OCI-LY3 (cell line): ENCODE measurements at regions not wholly inside any gene's neighbourhood (a gene's known extent, or its start where the extent isn't known, plus 50 kb on each side); places are given as distances from the start of the nearest gene placed in this dataset.

Source experiments
- H2AFZ ChIP-seq: fragments of 200-600, 300-600 bp; shearing (Covaris generic); 2 replicates; pipeline ENCODE4 v1.6.0; 2014; ENCODE audit warnings: antibody characterized with exemption, low read depth, low read length
- H3K27ac ChIP-seq: fragments of 200-600, 300-600 bp; sonication (generic); 2 replicates; pipeline ENCODE4 v1.5.1; 2014; ENCODE audit warnings: mild to moderate bottlenecking, low read length, moderate library complexity, mixed read lengths
- H3K27me3 ChIP-seq: fragments of 200-600, 300-600 bp; sonication (generic); 2 replicates; pipeline ENCODE4 v1.6.1; 2014; ENCODE audit warnings: low read depth, low read length, mixed read lengths
- H3K36me3 ChIP-seq: fragments of 200-600, 300-600 bp; sonication (generic); replicated peaks from 2 replicates; pipeline ENCODE3; 2014; ENCODE audit warnings: low read depth, low read length, mixed read lengths
- H3K4me1 ChIP-seq: fragments of 300-600, 200-600 bp; sonication (generic); 2 replicates; pipeline ENCODE4 v1.6.1; 2014; ENCODE audit warnings: low read length, mixed read lengths
- H3K4me2 ChIP-seq: fragments of 200-600, 300-600 bp; sonication (generic); 2 replicates; pipeline ENCODE4 v1.6.1; 2014; ENCODE audit warnings: low read length, mixed read lengths
- H3K4me3 ChIP-seq: fragments of 300-600, 200-600 bp; sonication (generic); 2 replicates; pipeline ENCODE4 v1.5.1; 2014; ENCODE audit warnings: antibody characterized with exemption, mild to moderate bottlenecking, low read length, moderate library complexity
- H3K79me2 ChIP-seq: fragments of 300-600, 200-600 bp; shearing (Covaris generic); 2 replicates; pipeline ENCODE4 v1.6.1; 2014; ENCODE audit warnings: mild to moderate bottlenecking, low read length, mixed read lengths
- H3K9ac ChIP-seq: fragments of 300-600, 200-600 bp; shearing (Covaris generic); 2 replicates; pipeline ENCODE4 v1.6.0; 2014; ENCODE audit warnings: mild to moderate bottlenecking, low read length, moderate library complexity
- H3K9me3 ChIP-seq: fragments of 200-600, 300-600 bp; shearing (Covaris generic); 2 replicates; pipeline ENCODE4 v1.6.1; 2014; ENCODE audit warnings: low read length, mixed read lengths; ENCODE audit not compliant: insufficient read depth
- H4K20me1 ChIP-seq: fragments of 200-600, 300-600 bp; sonication (generic); 2 replicates; pipeline ENCODE4 v1.6.1; 2016; ENCODE audit warnings: low read length, mixed read lengths; ENCODE audit not compliant: insufficient read depth
- CTCF ChIP-seq: fragments of 200-600, 300-600 bp; sonication (generic); IDR thresholded peaks from 2 replicates; pipeline ENCODE4 v1.5.1; 2014; ENCODE audit warnings: antibody characterized with exemption, low read length, low read depth
- EZH2phosphoT487 ChIP-seq: fragments of 200-600 bp; shearing (Covaris generic); IDR thresholded peaks from 2 replicates; pipeline ENCODE4 v1.6.1; 2018; ENCODE audit warnings: antibody characterized with exemption, mixed run types, low read depth

DNA sequence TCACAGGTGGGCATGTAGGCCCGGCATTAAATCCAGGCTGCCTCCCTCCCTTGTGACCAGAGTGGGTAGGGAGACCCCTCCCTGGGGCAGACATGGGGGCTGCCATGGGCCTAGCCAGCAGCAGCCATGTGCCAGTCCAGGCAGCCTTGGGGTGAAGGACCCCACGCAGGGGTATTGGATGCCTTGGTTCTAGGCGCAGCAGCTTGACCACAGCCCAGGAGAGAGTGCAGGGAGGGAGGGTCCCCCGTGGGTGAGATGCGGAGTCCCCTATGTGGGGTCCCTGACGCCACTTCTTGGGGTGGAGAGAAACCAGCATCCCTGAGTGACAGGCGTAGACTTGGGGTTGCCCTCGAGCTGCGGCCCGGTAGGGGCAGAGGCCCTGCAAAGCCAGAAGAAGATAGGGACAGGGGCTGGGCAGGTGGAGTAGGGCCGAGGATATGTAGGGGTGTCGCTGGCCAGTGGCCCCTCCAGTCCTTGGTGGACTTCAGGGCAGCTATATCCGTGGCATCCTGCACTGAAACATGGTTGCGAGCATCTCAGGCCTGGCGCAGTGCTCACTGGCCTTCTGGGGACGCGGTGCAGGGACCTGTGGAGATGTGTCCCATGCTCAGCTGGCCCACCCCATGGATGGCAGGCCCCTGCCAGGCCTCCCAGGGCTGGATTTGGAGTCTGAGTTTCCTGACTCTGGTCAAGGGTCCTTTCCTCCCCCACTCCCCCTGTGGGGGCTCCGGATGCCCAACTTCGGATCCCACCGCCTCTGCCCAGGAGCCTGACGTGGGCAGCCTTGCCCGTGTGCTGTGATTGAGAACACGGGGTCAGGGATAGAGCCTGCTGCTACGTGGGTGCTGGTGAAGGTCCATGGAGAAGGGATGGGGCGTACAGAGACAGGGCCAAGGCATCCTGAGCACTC is 1179.8 kb downstream of the BRD1 start:
- Histone ChIP-seq H3K27me3 (no peaks in the 10 kb centered on the region), H3K27ac (no peak overlapping the region), H4K20me1 (no peaks in the 10 kb centered on the region), H3K9ac (no peak overlapping the region), H2AFZ (no peak overlapping the region), H3K4me2 (no peak overlapping the region), H3K4me3 (no peak overlapping the region), H3K36me3 (no peaks in the 10 kb centered on the region), H3K9me3 (no peaks in the 10 kb centered on the region), H3K79me2 (no peaks in the 10 kb centered on the region), H3K4me1 (no peaks in the 10 kb centered on the region)
- no peak for TF ChIP-seq EZH2phosphoT487
- TF ChIP-seq CTCF: no peak

GRCh38 chr22:48647051-48647450 is 1180.6 kb downstream of the BRD1 start:
- Histone ChIP-seq H2AFZ (no peak overlapping the region), H3K4me2 (no peak overlapping the region), H3K9me3 (no peaks in the 10 kb centered on the region), H4K20me1 (no peaks in the 10 kb centered on the region), H3K27me3 (no peaks in the 10 kb centered on the region), H3K9ac (no peak overlapping the region), H3K27ac (no peak overlapping the region), H3K36me3 (no peaks in the 10 kb centered on the region), H3K4me1 (no peaks in the 10 kb centered on the region), H3K4me3 (no peak overlapping the region), H3K79me2 (no peaks in the 10 kb centered on the region)
- TF ChIP-seq CTCF (no peak), EZH2phosphoT487 (no peak)

- no peak for TF ChIP-seq CTCF
- no peak for TF ChIP-seq EZH2phosphoT487
- Histone ChIP-seq H3K4me1 (no peaks in the 10 kb centered on the region), H3K9me3 (no peaks in the 10 kb centered on the region), H3K27ac (no peak overlapping the region), H4K20me1 (no peaks in the 10 kb centered on the region), H3K79me2 (no peaks in the 10 kb centered on the region), H2AFZ (no peak overlapping the region), H3K4me3 (no peak overlapping the region), H3K27me3 (no peaks in the 10 kb centered on the region), H3K9ac (no peak overlapping the region), H3K36me3 (no peaks in the 10 kb centered on the region), H3K4me2 (no peak overlapping the region)
Measured at GRCh38 chr22:48646216-48646925, 1181.3 kb downstream of the BRD1 start.

DNA sequence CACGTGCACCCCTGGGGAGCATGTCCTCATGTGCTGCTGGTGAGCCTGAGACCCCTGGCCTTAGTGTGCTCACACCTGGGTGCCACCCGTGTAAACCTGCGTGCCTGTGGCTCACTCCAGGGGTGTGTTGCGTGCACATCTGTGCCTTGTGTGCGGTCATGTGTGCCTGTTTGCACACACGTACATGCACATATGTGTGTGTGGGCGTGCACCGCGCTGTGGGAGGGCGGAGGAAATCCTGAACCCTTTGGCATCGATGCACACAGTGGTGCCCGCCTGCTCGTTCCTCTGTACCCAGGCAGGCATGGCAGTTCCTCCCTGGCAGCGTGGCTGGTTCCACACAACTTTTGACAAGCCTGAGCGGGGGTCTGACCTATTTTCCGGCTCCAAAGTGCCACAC is 1181.9 kb downstream of the BRD1 start:
- H4K20me1 ChIP-seq: no peaks in the 10 kb centered on the region
- H3K9ac ChIP-seq: no peak overlapping the region
- no peak overlapping the region for H3K4me3 ChIP-seq
- no peak overlapping the region for H3K4me2 ChIP-seq
- no peaks in the 10 kb centered on the region for H3K4me1 ChIP-seq
- H3K36me3 ChIP-seq: no peaks in the 10 kb centered on the region
- no peaks in the 10 kb centered on the region for H3K79me2 ChIP-seq
- H2AFZ ChIP-seq: no peak overlapping the region
- no peak overlapping the region for H3K27ac ChIP-seq
- TF ChIP-seq EZH2phosphoT487 (no peak), CTCF (no peak)
- H3K9me3 ChIP-seq: no peaks in the 10 kb centered on the region
- no peaks in the 10 kb centered on the region for H3K27me3 ChIP-seq
